Esophagus muscularis mucosa (tissue), 4 donors: ENCODE measurements at regions not wholly inside any gene's neighbourhood (a gene's known extent, or its start where the extent isn't known, plus 50 kb on each side); places are given as distances from the start of the nearest gene placed in this dataset.

Experiments used
- CTCF ChIP-seq, 3 experiments: fragments of 200-600 bp in 2 of 3; fragments of 450-650 bp in 1 of 3; sonication (generic) in 2 of 3; IDR thresholded peaks; one replicate each; pipeline ENCODE4 v1.5.1; 2017 to 2019; ENCODE audit warnings: antibody characterized with exemption in 3 of 3, mild to moderate bottlenecking in 2 of 3, moderate library complexity in 1 of 3
- EP300 ChIP-seq: sonication (generic); formaldehyde crosslinking; IDR thresholded peaks from one replicate; pipeline ENCODE4 v1.6.1; 2017; ENCODE audit warnings: antibody characterized with exemption
- POLR2A ChIP-seq: fragments of 450-650 bp; IDR thresholded peaks from one replicate; pipeline ENCODE4 v1.6.1; 2017; ENCODE audit warnings: antibody characterized with exemption, moderate library complexity, mild to moderate bottlenecking, low read depth
- POLR2AphosphoS5 ChIP-seq, 2 donors: sonication (generic); formaldehyde crosslinking; IDR thresholded peaks; one replicate each; pipeline ENCODE4 v1.6.1; 2017; ENCODE audit warnings: antibody characterized with exemption in 2 of 2

- no peak for TF ChIP-seq CTCF (IDR thresholded peaks at IDR 0.05)
- no peak for TF ChIP-seq POLR2A
- TF ChIP-seq POLR2AphosphoS5 (IDR thresholded peaks at IDR 0.05) = no peak
- TF ChIP-seq EP300 = no peak
Observed at GRCh38 chr6:85130743-85131142, 319.1 kb upstream of the NT5E start.
